ENCODE measurements at regions not wholly inside any gene's neighbourhood (a gene's known extent, or its start where the extent isn't known, plus 50 kb on each side); places are given as distances from the start of the nearest gene placed in this dataset.
"Not testable (repeated sequence)": the region's sequence is repeated elsewhere in the genome, so short reads cannot be mapped to it uniquely, and the experiment has no call there.

DNA sequence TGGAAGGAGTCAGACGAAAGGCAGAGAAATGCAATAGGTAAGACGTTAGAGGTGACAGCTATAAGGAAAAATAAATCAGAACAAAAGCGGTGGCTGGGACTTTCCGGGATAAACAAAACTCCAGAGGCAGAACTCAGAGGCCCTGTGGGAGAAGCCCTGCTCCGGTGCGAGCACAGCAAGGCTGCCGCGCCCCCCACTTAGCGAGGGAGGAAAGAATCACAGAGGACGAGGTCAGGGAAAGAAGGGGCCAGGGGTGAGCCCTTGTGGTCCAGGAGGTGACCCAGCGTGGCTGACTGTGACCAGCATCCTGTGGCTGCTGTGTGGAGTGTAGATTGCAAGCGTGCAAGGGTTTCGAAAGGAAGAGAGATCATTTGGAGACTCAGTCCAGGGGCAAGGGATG lies 591.8 kb upstream of the ADARB2 start:
- H3K36me3 ChIP-seq (ENCODE audit: insufficient read depth, low read length) = no peaks in the 10 kb centered on the region
- no peaks in the 10 kb centered on the region for H3K9me3 ChIP-seq (ENCODE audit: low read length)
- H3K9me2 ChIP-seq (ENCODE audit: insufficient read depth, low read length) = no peaks in the 10 kb centered on the region
- no peaks in the 10 kb centered on the region for H3K79me2 ChIP-seq (ENCODE audit: insufficient read depth, low read depth, low read length)
- H2AFZ ChIP-seq (ENCODE audit: low read length) = no peak overlapping the region
- no peaks in the 10 kb centered on the region for H3K4me1 ChIP-seq (ENCODE audit: insufficient read depth, low read length, poor library complexity, severe bottlenecking)
- CTCF ChIA-PET (ENCODE audit: unreplicated experiment) = no interaction called here
- no peaks in the 10 kb centered on the region for H4K20me1 ChIP-seq (ENCODE audit: insufficient read depth, low read length)
- H3K27ac ChIP-seq (ENCODE audit: low read depth, low read length, poor library complexity, severe bottlenecking) = no peak overlapping the region
- BruUV-seq (replicated peaks) = no TSS peak
- H3K4me3 ChIP-seq (ENCODE audit: low read depth, low read length, poor library complexity, severe bottlenecking) = no peak overlapping the region
- POLR2A ChIA-PET = no interaction called here
- TF ChIP-seq CTCF (conservative IDR thresholded peaks at IDR 0.05; ENCODE audit: low read length) = no peak
- TF ChIP-seq EZH2phosphoT487 (IDR thresholded peaks at IDR 0.05; ENCODE audit: borderline replicate concordance, low read depth, low read length) = no peak
- intact Hi-C loops (cut with micrococcal nuclease; ENCODE audit: unreplicated experiment) = no loop called here
- no peak overlapping the region for H3K4me2 ChIP-seq (ENCODE audit: low read length)
- no peak for DNase-seq (ENCODE audit: low spot score)

DNA sequence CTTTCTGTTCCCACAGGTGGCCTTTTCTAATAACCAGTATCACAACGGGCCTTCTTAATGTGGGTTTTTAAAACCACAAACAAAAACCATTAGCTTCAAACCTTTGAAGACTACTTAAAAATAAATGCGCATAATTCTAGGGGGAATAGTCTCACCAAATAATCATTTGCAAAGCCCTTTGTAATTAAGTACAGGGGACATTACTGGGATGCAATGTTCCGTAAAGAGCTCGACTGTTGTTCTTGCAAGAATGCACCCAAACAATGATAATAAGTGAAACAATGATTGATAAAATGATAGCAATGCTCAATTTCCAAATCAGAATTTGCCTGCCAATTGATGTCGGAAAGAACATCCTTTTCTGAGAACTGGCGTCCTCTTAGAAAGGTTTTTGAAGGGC lies 589.1 kb upstream of the ADARB2 start:
- H3K4me3 ChIP-seq (ENCODE audit: low read depth, low read length, poor library complexity, severe bottlenecking) = no peak overlapping the region
- H3K27ac ChIP-seq (ENCODE audit: low read depth, low read length, poor library complexity, severe bottlenecking) = no peak overlapping the region
- DNase-seq (ENCODE audit: low spot score) = no peak
- H3K79me2 ChIP-seq (ENCODE audit: insufficient read depth, low read depth, low read length) = no peaks in the 10 kb centered on the region
- no peaks in the 10 kb centered on the region for H4K20me1 ChIP-seq (ENCODE audit: insufficient read depth, low read length)
- no peaks in the 10 kb centered on the region for H3K4me1 ChIP-seq (ENCODE audit: insufficient read depth, low read length, poor library complexity, severe bottlenecking)
- no TSS peak for BruUV-seq (replicated peaks)
- TF ChIP-seq CTCF (conservative IDR thresholded peaks at IDR 0.05; ENCODE audit: low read length) (no peak), EZH2phosphoT487 (IDR thresholded peaks at IDR 0.05; ENCODE audit: borderline replicate concordance, low read depth, low read length) (no peak)
- CTCF ChIA-PET (ENCODE audit: unreplicated experiment) = interaction anchor here (0.5 kb wide), 1 partner anchor 218 kb away, joined by 3 read pairs; no protein-coding TSS in a partner anchor
- H3K4me2 ChIP-seq (ENCODE audit: low read length) = no peak overlapping the region
- H3K9me3 ChIP-seq (ENCODE audit: low read length) = no peaks in the 10 kb centered on the region
- H3K9me2 ChIP-seq (ENCODE audit: insufficient read depth, low read length) = no peaks in the 10 kb centered on the region
- intact Hi-C loops (cut with micrococcal nuclease; ENCODE audit: unreplicated experiment) = no loop called here
- H3K36me3 ChIP-seq (ENCODE audit: insufficient read depth, low read length) = no peaks in the 10 kb centered on the region
- H2AFZ ChIP-seq (ENCODE audit: low read length) = no peak overlapping the region
- POLR2A ChIA-PET = interaction anchor here (0.6 kb wide), 1 partner anchor 1377 kb away, joined by 7 read pairs; no protein-coding TSS in a partner anchor

GRCh38 chr10:2315045-2315485 lies 577.7 kb upstream of the ADARB2 start:
- H3K9me3 ChIP-seq (ENCODE audit: low read length); POLR2A ChIA-PET; H4K20me1 ChIP-seq (ENCODE audit: insufficient read depth, low read length); DNase-seq (ENCODE audit: low spot score); H3K79me2 ChIP-seq (ENCODE audit: insufficient read depth, low read depth, low read length); CTCF ChIA-PET (ENCODE audit: unreplicated experiment); H3K27ac ChIP-seq (ENCODE audit: low read depth, low read length, poor library complexity, severe bottlenecking); H3K4me1 ChIP-seq (ENCODE audit: insufficient read depth, low read length, poor library complexity, severe bottlenecking); intact Hi-C loops (cut with micrococcal nuclease; ENCODE audit: unreplicated experiment); BruUV-seq (replicated peaks); H3K4me3 ChIP-seq (ENCODE audit: low read depth, low read length, poor library complexity, severe bottlenecking); H3K4me2 ChIP-seq (ENCODE audit: low read length); H3K9me2 ChIP-seq (ENCODE audit: insufficient read depth, low read length); H2AFZ ChIP-seq (ENCODE audit: low read length); H3K36me3 ChIP-seq (ENCODE audit: insufficient read depth, low read length): not testable (repeated sequence)
